Gastroesophageal sphincter (tissue), 4 donors: ENCODE measurements at regions not wholly inside any gene's neighbourhood (a gene's known extent, or its start where the extent isn't known, plus 50 kb on each side); places are given as distances from the start of the nearest gene placed in this dataset.

Experiments
- ATAC-seq: fragments of 150-250 bp; one replicate; pipeline ENCODE4 v1.9.1; 2016; ENCODE audit warnings: mild to moderate bottlenecking, moderate library complexity
- H3K27ac ChIP-seq, 4 donors: fragments of 200-600 bp; sonication (generic) in 3 of 4; 1 replicate in 3 of 4; 2 replicates in 1 of 4; pipeline ENCODE4 v1.5.1; 2016 to 2019
- H3K27me3 ChIP-seq: fragments of 200-600 bp; sonication (generic); one replicate; pipeline ENCODE4 v1.5.1; 2019
- H3K36me3 ChIP-seq, 2 donors: fragments of 200-600 bp; sonication (generic); one replicate each; pipeline ENCODE4 v1.5.1; 2019; ENCODE audit warnings: control low read depth in 1 of 2
- H3K4me1 ChIP-seq, 3 donors: fragments of 200-600 bp; sonication (generic); 1 replicate in 2 of 3; 2 replicates in 1 of 3; pipeline ENCODE4 v1.5.1; 2016 to 2019; ENCODE audit warnings: control low read depth in 2 of 3
- H3K4me3 ChIP-seq, 2 donors: fragments of 200-600 bp; sonication (generic); one replicate each; pipeline ENCODE4 v1.5.1; 2019; ENCODE audit warnings: mild to moderate bottlenecking in 1 of 2, moderate library complexity in 1 of 2
- H3K9me3 ChIP-seq, 3 donors: fragments of 200-600 bp; sonication (generic); one replicate each; pipeline ENCODE4 v1.5.1; 2017 to 2019; ENCODE audit warnings: control low read depth in 2 of 3
- EP300 ChIP-seq: sonication (generic); formaldehyde crosslinking; IDR thresholded peaks from one replicate; pipeline ENCODE4 v1.6.1; 2017; ENCODE audit warnings: antibody characterized with exemption, mild to moderate bottlenecking
- POLR2A ChIP-seq, 2 donors: fragments of 450-650 bp; IDR thresholded peaks; one replicate each; pipeline ENCODE4 v1.6.1; 2017; ENCODE audit warnings: antibody characterized with exemption in 2 of 2, mild to moderate bottlenecking in 2 of 2, moderate library complexity in 1 of 2
- POLR2AphosphoS5 ChIP-seq: sonication (generic); formaldehyde crosslinking; IDR thresholded peaks from one replicate; pipeline ENCODE4 v1.6.1; 2017; ENCODE audit warnings: antibody characterized with exemption
- WGBS, 2 donors: methylation state at CpG; one replicate each; pipeline ENCODE4 v1.1.5; 2018; ENCODE audit warnings: low coverage in 1 of 2; 5-methylcytosine and 5-hydroxymethylcytosine counted together
- TF ChIP-seq, protein P1 (sequence below), 4 experiments: fragments of 200-600 bp in 2 of 4; fragments of 450-650 bp in 2 of 4; sonication (generic) in 1 of 4; IDR thresholded peaks; one replicate each; pipeline ENCODE4 v1.5.1; 2017 to 2019; ENCODE audit warnings: antibody characterized with exemption in 4 of 4, mild to moderate bottlenecking in 2 of 4, moderate library complexity in 2 of 4

GRCh38 chr3:74089814-74090213 lies 465.1 kb upstream of the PDZRN3 start:
- no peak overlapping the region for H3K4me3 ChIP-seq
- H3K27me3 ChIP-seq = no peaks in the 10 kb centered on the region
- WGBS, 2 donors = 25 to 100% methylated on average over 1 of the region's 1 CpG
- no peak overlapping the region for H3K27ac ChIP-seq
- TF ChIP-seq EP300 (no peak), POLR2AphosphoS5 (no peak), POLR2A (IDR thresholded peaks at IDR 0.05) (no peak)
- TF ChIP-seq, protein P1, sequence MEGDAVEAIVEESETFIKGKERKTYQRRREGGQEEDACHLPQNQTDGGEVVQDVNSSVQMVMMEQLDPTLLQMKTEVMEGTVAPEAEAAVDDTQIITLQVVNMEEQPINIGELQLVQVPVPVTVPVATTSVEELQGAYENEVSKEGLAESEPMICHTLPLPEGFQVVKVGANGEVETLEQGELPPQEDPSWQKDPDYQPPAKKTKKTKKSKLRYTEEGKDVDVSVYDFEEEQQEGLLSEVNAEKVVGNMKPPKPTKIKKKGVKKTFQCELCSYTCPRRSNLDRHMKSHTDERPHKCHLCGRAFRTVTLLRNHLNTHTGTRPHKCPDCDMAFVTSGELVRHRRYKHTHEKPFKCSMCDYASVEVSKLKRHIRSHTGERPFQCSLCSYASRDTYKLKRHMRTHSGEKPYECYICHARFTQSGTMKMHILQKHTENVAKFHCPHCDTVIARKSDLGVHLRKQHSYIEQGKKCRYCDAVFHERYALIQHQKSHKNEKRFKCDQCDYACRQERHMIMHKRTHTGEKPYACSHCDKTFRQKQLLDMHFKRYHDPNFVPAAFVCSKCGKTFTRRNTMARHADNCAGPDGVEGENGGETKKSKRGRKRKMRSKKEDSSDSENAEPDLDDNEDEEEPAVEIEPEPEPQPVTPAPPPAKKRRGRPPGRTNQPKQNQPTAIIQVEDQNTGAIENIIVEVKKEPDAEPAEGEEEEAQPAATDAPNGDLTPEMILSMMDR (IDR thresholded peaks at IDR 0.05) = no peak
- H3K9me3 ChIP-seq = no peaks in the 10 kb centered on the region
- H3K4me1 ChIP-seq = no peaks in the 10 kb centered on the region
- H3K36me3 ChIP-seq = no peaks in the 10 kb centered on the region
- ATAC-seq = no peak

- Histone ChIP-seq H3K27ac (no peak overlapping the region), H3K36me3 (no peaks in the 10 kb centered on the region), H3K4me1 (peaks cover 0 to 6% (median 0%) of the 10 kb centered on the region in 3 donors), H3K4me3 (no peak overlapping the region), H3K9me3 (no peaks in the 10 kb centered on the region), H3K27me3 (no peaks in the 10 kb centered on the region)
- TF ChIP-seq POLR2AphosphoS5 = no peak
- TF ChIP-seq POLR2A (IDR thresholded peaks at IDR 0.05) = no peak
- TF ChIP-seq EP300 = no peak
- TF ChIP-seq, protein P1 (IDR thresholded peaks at IDR 0.05) = no peak
- ATAC-seq = no peak
- WGBS, 2 donors = 31 to 37% methylated on average over 4 to 5 of the region's 5 CpGs
These were observed 455.3 kb upstream of the PDZRN3 start for GRCh38 chr3:74080056-74080461.

- TF ChIP-seq POLR2A (IDR thresholded peaks at IDR 0.05) (no peak), EP300 (no peak), POLR2AphosphoS5 (no peak)
- TF ChIP-seq, protein P1 (IDR thresholded peaks at IDR 0.05) = no peak
- 54 to 70% methylated on average over 2 of the region's 2 CpGs for WGBS, 2 donors
These were observed 450.5 kb upstream of the PDZRN3 start for GRCh38 chr3:74075241-74075640.

GRCh38 chr3:74074700-74075099 lies 450.0 kb upstream of the PDZRN3 start:
- H3K9me3 ChIP-seq = no peaks in the 10 kb centered on the region
- H3K36me3 ChIP-seq = no peaks in the 10 kb centered on the region
- no peak overlapping the region for H3K27ac ChIP-seq
- no peaks in the 10 kb centered on the region for H3K27me3 ChIP-seq
- ATAC-seq = no peak
- TF ChIP-seq, protein P1 (IDR thresholded peaks at IDR 0.05) = no peak
- TF ChIP-seq POLR2A (IDR thresholded peaks at IDR 0.05) (no peak), EP300 (no peak), POLR2AphosphoS5 (no peak)
- H3K4me3 ChIP-seq = no peak overlapping the region
- 10 to 29% methylated on average over 1 of the region's 1 CpG for WGBS, 2 donors
- peaks cover 0 to 2% (median 0%) of the 10 kb centered on the region in 3 donors for H3K4me1 ChIP-seq

More at GRCh38 chr3:74075241-74075640, 450.5 kb upstream of the PDZRN3 start:
- ATAC-seq = no peak
- Histone ChIP-seq H3K4me3 (no peak overlapping the region), H3K4me1 (peaks cover 0 to 6% (median 0%) of the 10 kb centered on the region in 3 donors), H3K27me3 (no peaks in the 10 kb centered on the region), H3K27ac (no peak overlapping the region), H3K36me3 (no peaks in the 10 kb centered on the region), H3K9me3 (no peaks in the 10 kb centered on the region)

- no peak for ATAC-seq
These were observed 442.6 kb upstream of the PDZRN3 start for GRCh38 chr3:74067296-74067695.

More at GRCh38 chr3:74067296-74067695, 442.6 kb upstream of the PDZRN3 start:
- TF ChIP-seq, protein P1 (IDR thresholded peaks at IDR 0.05) = no peak
- TF ChIP-seq POLR2A (IDR thresholded peaks at IDR 0.05) (no peak), EP300 (no peak), POLR2AphosphoS5 (no peak)
- Histone ChIP-seq H3K27me3 (no peaks in the 10 kb centered on the region), H3K36me3 (no peaks in the 10 kb centered on the region), H3K9me3 (no peaks in the 10 kb centered on the region), H3K4me3 (no peak overlapping the region), H3K4me1 (peaks cover 0 to 4% (median 0%) of the 10 kb centered on the region in 3 donors), H3K27ac (no peak overlapping the region)
- WGBS, 2 donors = 41 to 44% methylated on average over 1 of the region's 1 CpG
